ENCODE measurements at regions not wholly inside any gene's neighbourhood (a gene's known extent, or its start where the extent isn't known, plus 50 kb on each side); places are given as distances from the start of the nearest gene placed in this dataset.

GRCh38 chr10:33899578-33900531 is 565.4 kb upstream of the NRP1 start:
- Mint-ChIP-seq H3K4me1 (no peaks in the 10 kb centered on the region), H3K36me3 (ENCODE audit: low read depth) (no peaks in the 10 kb centered on the region), H3K4me3 (no peak overlapping the region), H3K27me3 (peaks cover 29% of the 10 kb centered on the region), H3K27ac (no peak overlapping the region)
- DNase-seq (no peak), ATAC-seq (no peak)
- no peaks in the 10 kb centered on the region for H3K9me3 ChIP-seq (ENCODE audit: control insufficient read depth, low read length, poor library complexity, severe bottlenecking)

DNA sequence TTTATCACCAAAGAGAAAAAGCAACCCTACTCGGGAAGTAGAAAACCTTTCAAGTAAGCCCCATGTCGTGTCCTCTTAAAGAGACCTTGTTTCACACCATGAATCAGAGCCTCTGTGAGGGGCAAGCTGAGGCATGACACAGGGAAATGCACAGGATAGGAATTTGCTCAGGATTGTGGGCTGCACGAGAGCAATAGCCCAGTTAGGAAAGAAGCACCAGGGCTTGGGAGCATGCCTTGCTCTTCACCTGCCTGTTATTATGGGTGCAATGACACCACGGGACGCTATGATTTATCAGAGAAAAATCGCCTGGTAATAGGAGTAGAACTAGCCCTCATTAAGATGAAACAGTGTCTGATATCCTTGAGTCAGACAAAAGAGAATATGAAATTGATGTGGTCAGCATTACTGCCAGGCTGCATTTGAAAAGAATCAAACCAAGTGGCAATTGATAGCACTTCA is 562.9 kb upstream of the NRP1 start:
- Mint-ChIP-seq H3K27ac (no peak overlapping the region), H3K36me3 (ENCODE audit: low read depth) (no peaks in the 10 kb centered on the region), H3K27me3 (peaks cover 29% of the 10 kb centered on the region), H3K4me3 (no peak overlapping the region), H3K4me1 (no peaks in the 10 kb centered on the region)
- H3K9me3 ChIP-seq (ENCODE audit: control insufficient read depth, low read length, poor library complexity, severe bottlenecking), result no peaks in the 10 kb centered on the region
- ATAC-seq, result no peak
- no peak for DNase-seq

GRCh38 chr10:33893506-33893905 is 559.0 kb upstream of the NRP1 start:
- H3K4me3 Mint-ChIP-seq, result no peak overlapping the region
- no peaks in the 10 kb centered on the region for H3K36me3 Mint-ChIP-seq (ENCODE audit: low read depth)
- ATAC-seq (no peak), DNase-seq (no peak)
- peaks cover 20% of the 10 kb centered on the region for H3K27me3 Mint-ChIP-seq
- H3K4me1 Mint-ChIP-seq, result no peaks in the 10 kb centered on the region
- no peaks in the 10 kb centered on the region for H3K9me3 ChIP-seq (ENCODE audit: control insufficient read depth, low read length, poor library complexity, severe bottlenecking)
- H3K27ac Mint-ChIP-seq, result no peak overlapping the region

GRCh38 chr10:33889371-33889770 is 554.9 kb upstream of the NRP1 start:
- no peaks in the 10 kb centered on the region for H3K9me3 ChIP-seq (ENCODE audit: control insufficient read depth, low read length, poor library complexity, severe bottlenecking)
- no peak for DNase-seq
- ATAC-seq, result no peak
- peaks cover 5% of the 10 kb centered on the region for H3K27me3 Mint-ChIP-seq
- H3K36me3 Mint-ChIP-seq (ENCODE audit: low read depth), result no peaks in the 10 kb centered on the region
- no peaks in the 10 kb centered on the region for H3K4me1 Mint-ChIP-seq
- H3K4me3 Mint-ChIP-seq, result no peak overlapping the region
- no peak overlapping the region for H3K27ac Mint-ChIP-seq

GRCh38 chr10:33887188-33887587 is 552.7 kb upstream of the NRP1 start:
- Mint-ChIP-seq H3K36me3 (ENCODE audit: low read depth) (no peaks in the 10 kb centered on the region), H3K27ac (no peak overlapping the region), H3K4me1 (no peaks in the 10 kb centered on the region), H3K4me3 (no peak overlapping the region), H3K27me3 (peaks cover 5% of the 10 kb centered on the region)
- no peaks in the 10 kb centered on the region for H3K9me3 ChIP-seq (ENCODE audit: control insufficient read depth, low read length, poor library complexity, severe bottlenecking)
- DNase-seq, result no peak
- ATAC-seq, result no peak

DNA sequence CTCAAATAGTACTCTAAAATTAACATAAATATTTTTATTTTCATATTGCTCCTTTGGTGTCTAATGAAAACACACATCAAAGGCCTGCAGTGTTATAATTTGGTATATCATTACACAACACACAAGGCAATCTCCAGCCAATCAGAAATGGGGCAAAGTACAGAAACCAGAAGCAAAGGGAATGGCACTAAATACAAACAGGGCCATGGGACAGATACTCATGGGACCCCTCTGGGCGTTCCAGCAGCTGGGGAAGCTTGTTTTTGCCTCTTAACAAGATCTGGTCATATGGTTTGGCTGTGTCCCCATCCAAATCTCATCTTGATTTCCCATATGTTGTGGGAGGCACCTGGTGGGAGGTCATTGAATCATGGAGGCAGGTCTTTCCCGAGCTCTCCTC is 551.8 kb upstream of the NRP1 start:
- Mint-ChIP-seq H3K4me3 (no peak overlapping the region), H3K27ac (no peak overlapping the region), H3K36me3 (ENCODE audit: low read depth) (no peaks in the 10 kb centered on the region), H3K4me1 (no peaks in the 10 kb centered on the region), H3K27me3 (peaks cover 5% of the 10 kb centered on the region)
- no peaks in the 10 kb centered on the region for H3K9me3 ChIP-seq (ENCODE audit: control insufficient read depth, low read length, poor library complexity, severe bottlenecking)
- DNase-seq (no peak), ATAC-seq (no peak)

DNA sequence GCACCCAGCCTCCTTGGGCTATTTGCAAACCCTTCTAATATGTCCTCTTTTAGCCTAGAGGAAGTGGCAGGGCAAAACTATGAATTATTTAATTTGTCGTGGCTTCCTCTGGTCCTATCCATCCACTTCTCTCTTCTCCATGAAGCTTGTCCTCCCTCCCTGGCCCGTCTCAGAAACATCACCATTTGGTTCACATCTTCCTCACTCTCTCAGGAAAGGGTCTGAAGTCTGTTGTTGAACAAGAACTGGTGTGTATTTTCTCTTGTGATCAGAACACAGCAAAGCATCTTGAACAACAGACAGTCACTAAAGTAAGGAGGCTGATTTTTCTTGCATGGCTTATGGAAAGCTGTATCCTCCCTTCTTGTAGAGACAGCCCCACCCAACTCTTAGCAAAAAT is 550.1 kb upstream of the NRP1 start:
- H3K4me3 Mint-ChIP-seq, result no peak overlapping the region
- no peaks in the 10 kb centered on the region for H3K9me3 ChIP-seq (ENCODE audit: control insufficient read depth, low read length, poor library complexity, severe bottlenecking)
- no peak for ATAC-seq
- no peak overlapping the region for H3K27ac Mint-ChIP-seq
- DNase-seq, result no peak
- peaks cover 10% of the 10 kb centered on the region for H3K27me3 Mint-ChIP-seq
- H3K36me3 Mint-ChIP-seq (ENCODE audit: low read depth), result no peaks in the 10 kb centered on the region
- no peaks in the 10 kb centered on the region for H3K4me1 Mint-ChIP-seq

- Mint-ChIP-seq H3K36me3 (ENCODE audit: low read depth) (no peaks in the 10 kb centered on the region), H3K4me3 (no peak overlapping the region), H3K27ac (no peak overlapping the region), H3K27me3 (peaks cover 10% of the 10 kb centered on the region), H3K4me1 (no peaks in the 10 kb centered on the region)
- H3K9me3 ChIP-seq (ENCODE audit: control insufficient read depth, low read length, poor library complexity, severe bottlenecking), result no peaks in the 10 kb centered on the region
- DNase-seq (no peak), ATAC-seq (no peak)
Measured at GRCh38 chr10:33883881-33884280, 549.4 kb upstream of the NRP1 start.

GRCh38 chr10:33882996-33883395 is 548.5 kb upstream of the NRP1 start:
- DNase-seq, result no peak
- Mint-ChIP-seq H3K27ac (no peak overlapping the region), H3K4me3 (no peak overlapping the region), H3K36me3 (ENCODE audit: low read depth) (no peaks in the 10 kb centered on the region), H3K27me3 (peaks cover 9% of the 10 kb centered on the region), H3K4me1 (no peaks in the 10 kb centered on the region)
- H3K9me3 ChIP-seq (ENCODE audit: control insufficient read depth, low read length, poor library complexity, severe bottlenecking), result no peaks in the 10 kb centered on the region
- ATAC-seq, result no peak

- Mint-ChIP-seq H3K4me1 (no peaks in the 10 kb centered on the region), H3K27me3 (peaks cover 4% of the 10 kb centered on the region), H3K36me3 (ENCODE audit: low read depth) (no peaks in the 10 kb centered on the region), H3K4me3 (no peak overlapping the region), H3K27ac (no peak overlapping the region)
- ATAC-seq (no peak), DNase-seq (no peak)
- H3K9me3 ChIP-seq (ENCODE audit: control insufficient read depth, low read length, poor library complexity, severe bottlenecking), result no peaks in the 10 kb centered on the region
Measured at GRCh38 chr10:33880291-33880690, 545.8 kb upstream of the NRP1 start.

DNA sequence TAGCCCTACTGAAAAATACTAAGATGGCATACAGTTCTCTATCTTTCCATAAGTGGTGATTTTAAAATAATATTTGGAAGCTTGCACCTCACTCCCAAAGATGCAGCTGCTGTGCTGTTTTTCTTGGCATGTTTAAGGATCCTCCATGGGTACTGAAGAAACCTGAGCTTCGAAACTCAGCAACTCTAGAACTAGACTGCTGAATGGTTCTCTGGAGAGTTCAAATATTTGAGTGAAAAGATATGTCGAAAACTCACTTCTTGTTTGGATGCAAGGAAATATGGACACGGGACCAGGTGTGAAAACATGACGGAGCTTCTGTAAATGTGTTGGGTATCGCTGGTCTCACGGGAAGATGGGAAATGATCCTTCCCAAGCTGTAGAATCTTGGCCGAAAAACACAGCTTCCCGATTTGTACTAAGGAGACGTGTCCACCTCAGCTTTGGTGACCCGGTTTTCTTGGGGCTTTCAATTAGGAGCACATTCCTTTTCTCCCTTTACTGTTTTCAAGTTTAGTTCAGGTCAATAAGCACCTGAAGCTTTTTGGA is 543.8 kb upstream of the NRP1 start:
- H3K4me3 Mint-ChIP-seq, result no peak overlapping the region
- H3K27me3 Mint-ChIP-seq, result peaks cover 4% of the 10 kb centered on the region
- no peak overlapping the region for H3K27ac Mint-ChIP-seq
- DNase-seq (no peak), ATAC-seq (no peak)
- H3K9me3 ChIP-seq (ENCODE audit: control insufficient read depth, low read length, poor library complexity, severe bottlenecking), result no peaks in the 10 kb centered on the region
- no peaks in the 10 kb centered on the region for H3K4me1 Mint-ChIP-seq
- H3K36me3 Mint-ChIP-seq (ENCODE audit: low read depth), result no peaks in the 10 kb centered on the region

GRCh38 chr10:33876584-33877400 is 542.3 kb upstream of the NRP1 start:
- H3K9me3 ChIP-seq (ENCODE audit: control insufficient read depth, low read length, poor library complexity, severe bottlenecking), result no peaks in the 10 kb centered on the region
- DNase-seq (no peak), ATAC-seq (no peak)
- Mint-ChIP-seq H3K4me3 (no peak overlapping the region), H3K27me3 (peaks cover 12% of the 10 kb centered on the region), H3K36me3 (ENCODE audit: low read depth) (no peaks in the 10 kb centered on the region), H3K27ac (no peak overlapping the region), H3K4me1 (no peaks in the 10 kb centered on the region)

DNA sequence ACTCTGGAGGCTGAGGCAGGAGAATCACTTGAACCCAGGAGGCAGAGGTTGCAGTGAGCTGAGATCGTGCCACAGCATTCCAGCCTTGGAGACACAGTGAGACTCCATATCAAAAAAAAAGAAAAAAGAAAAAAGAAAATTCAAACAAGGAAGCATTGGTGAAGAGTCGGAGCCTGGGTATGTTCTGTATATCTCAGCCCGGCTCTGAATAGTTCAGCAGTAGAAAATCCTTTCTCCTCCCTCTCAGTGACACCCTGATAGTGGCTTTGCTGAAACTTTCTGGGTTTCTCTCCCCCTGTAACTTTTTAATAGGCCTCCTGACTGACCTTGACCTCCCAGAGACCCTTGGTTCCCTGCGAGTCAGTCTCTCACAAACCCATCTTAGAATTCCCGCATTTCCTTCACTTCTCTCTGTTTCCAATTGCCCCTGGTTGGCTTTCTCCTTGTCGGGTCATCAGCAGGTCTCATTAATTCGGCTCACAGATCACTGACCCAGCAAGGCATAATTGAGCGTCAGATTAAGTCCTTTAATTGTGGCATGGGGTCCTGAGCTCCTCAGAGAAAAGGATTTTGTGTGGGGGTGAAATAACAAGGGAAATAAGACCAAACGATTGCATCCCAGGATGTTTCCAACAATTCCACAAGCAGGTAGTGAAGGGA is 541.6 kb upstream of the NRP1 start:
- Mint-ChIP-seq H3K27me3 (peaks cover 16% of the 10 kb centered on the region), H3K27ac (no peak overlapping the region), H3K36me3 (ENCODE audit: low read depth) (no peaks in the 10 kb centered on the region), H3K4me3 (no peak overlapping the region), H3K4me1 (no peaks in the 10 kb centered on the region)
- ATAC-seq (no peak), DNase-seq (no peak)
- no peaks in the 10 kb centered on the region for H3K9me3 ChIP-seq (ENCODE audit: control insufficient read depth, low read length, poor library complexity, severe bottlenecking)
